MM.1S (cell line): ENCODE measurements at regions not wholly inside any gene's neighbourhood (a gene's known extent, or its start where the extent isn't known, plus 50 kb on each side); places are given as distances from the start of the nearest gene placed in this dataset.

ENCODE experiments used
- DNase-seq: peaks from one replicate; pipeline ENCODE4 v3.0.0-alpha.2; 2015
- H2AFZ ChIP-seq: fragments of 300-600 bp; sonication (generic); 2 replicates; pipeline ENCODE4 v1.6.0; 2016; ENCODE audit warnings: antibody characterized with exemption, low read length
- H3F3A ChIP-seq: fragments of 300-600 bp; sonication (generic); 2 replicates; pipeline ENCODE4 v1.6.1; 2016; ENCODE audit warnings: mild to moderate bottlenecking, antibody characterized with exemption, low read length, moderate library complexity, mixed read lengths; ENCODE audit not compliant: insufficient read depth
- H3K27ac ChIP-seq: fragments of 300-600 bp; sonication (generic); 2 replicates; pipeline ENCODE4 v1.5.1; 2016; ENCODE audit warnings: mild to moderate bottlenecking, low read length
- H3K27me3 ChIP-seq: fragments of 300-600 bp; sonication (generic); replicated peaks from 2 replicates; pipeline ENCODE4 v1.6.0; 2016; ENCODE audit warnings: low read length; ENCODE audit not compliant: insufficient read depth
- H3K36me3 ChIP-seq: fragments of 300-600 bp; sonication (generic); replicated peaks from 2 replicates; pipeline ENCODE4 v1.6.1; 2016; ENCODE audit warnings: mild to moderate bottlenecking, low read length, mixed read lengths; ENCODE audit not compliant: insufficient read depth
- H3K4me1 ChIP-seq: fragments of 300-600 bp; sonication (generic); 2 replicates; pipeline ENCODE4 v1.6.1; 2016; ENCODE audit warnings: low read length, mixed read lengths
- H3K4me2 ChIP-seq: fragments of 300-600 bp; sonication (generic); 2 replicates; pipeline ENCODE4 v1.6.0; 2016; ENCODE audit warnings: low read depth, low read length
- H3K4me3 ChIP-seq: fragments of 300-600 bp; sonication (generic); 2 replicates; pipeline ENCODE4 v1.5.1; 2016; ENCODE audit warnings: low read length, mixed read lengths
- H3K79me2 ChIP-seq: fragments of 300-600 bp; sonication (generic); 2 replicates; pipeline ENCODE4 v1.6.1; 2016; ENCODE audit warnings: mixed run types, low read length, mixed read lengths
- H3K9ac ChIP-seq: fragments of 300-600 bp; sonication (generic); 2 replicates; pipeline ENCODE4 v1.6.1; 2016; ENCODE audit warnings: low read length, mixed read lengths
- H3K9me2 ChIP-seq: fragments of 300-600 bp; sonication (generic); replicated peaks from 2 replicates; pipeline ENCODE4 v1.6.1; 2016; ENCODE audit warnings: mild to moderate bottlenecking, low read length, mixed read lengths; ENCODE audit not compliant: insufficient read depth
- H3K9me3 ChIP-seq: fragments of 300-600 bp; sonication (generic); replicated peaks from 2 replicates; pipeline ENCODE4 v1.6.1; 2016; ENCODE audit warnings: mild to moderate bottlenecking, low read length, mixed read lengths; ENCODE audit not compliant: insufficient read depth
- H4K20me1 ChIP-seq: fragments of 300-600 bp; sonication (generic); 2 replicates; pipeline ENCODE4 v1.6.1; 2016; ENCODE audit warnings: mild to moderate bottlenecking, low read length, moderate library complexity, mixed read lengths; ENCODE audit not compliant: insufficient read depth
- EZH2 ChIP-seq: fragments of 300-600 bp; sonication (generic); optimal IDR thresholded peaks from 2 replicates; pipeline ENCODE3; 2017; ENCODE audit warnings: low read depth, mild to moderate bottlenecking, antibody characterized with exemption, low read length, mixed read lengths
- EZH2phosphoT487 ChIP-seq: fragments of 300-600 bp; sonication (generic); IDR thresholded peaks from 2 replicates; pipeline ENCODE4 v1.6.1; 2018; ENCODE audit warnings: antibody characterized with exemption, low read length
- TF ChIP-seq, protein P1 (sequence below): fragments of 300-600 bp; sonication (generic); IDR thresholded peaks from 2 replicates; pipeline ENCODE4 v1.5.1; 2016; ENCODE audit warnings: antibody characterized with exemption, low read length, mixed read lengths

- Histone ChIP-seq H4K20me1 (no peaks in the 10 kb centered on the region), H3K36me3 (no peaks in the 10 kb centered on the region), H2AFZ (no peak overlapping the region), H3K4me1 (peaks cover 55% of the 10 kb centered on the region), H3K27ac (peak overlapping the region; percentile 77), H3K27me3 (no peaks in the 10 kb centered on the region), H3K9me2 (no peaks in the 10 kb centered on the region), H3F3A (peaks cover 13% of the 10 kb centered on the region), H3K9me3 (no peaks in the 10 kb centered on the region), H3K4me3 (no peak overlapping the region), H3K79me2 (no peaks in the 10 kb centered on the region), H3K4me2 (peak overlapping the region; percentile 37), H3K9ac (peak overlapping the region; percentile 36; the same call in 1 of the 2 replicates)
- TF ChIP-seq, protein P1, sequence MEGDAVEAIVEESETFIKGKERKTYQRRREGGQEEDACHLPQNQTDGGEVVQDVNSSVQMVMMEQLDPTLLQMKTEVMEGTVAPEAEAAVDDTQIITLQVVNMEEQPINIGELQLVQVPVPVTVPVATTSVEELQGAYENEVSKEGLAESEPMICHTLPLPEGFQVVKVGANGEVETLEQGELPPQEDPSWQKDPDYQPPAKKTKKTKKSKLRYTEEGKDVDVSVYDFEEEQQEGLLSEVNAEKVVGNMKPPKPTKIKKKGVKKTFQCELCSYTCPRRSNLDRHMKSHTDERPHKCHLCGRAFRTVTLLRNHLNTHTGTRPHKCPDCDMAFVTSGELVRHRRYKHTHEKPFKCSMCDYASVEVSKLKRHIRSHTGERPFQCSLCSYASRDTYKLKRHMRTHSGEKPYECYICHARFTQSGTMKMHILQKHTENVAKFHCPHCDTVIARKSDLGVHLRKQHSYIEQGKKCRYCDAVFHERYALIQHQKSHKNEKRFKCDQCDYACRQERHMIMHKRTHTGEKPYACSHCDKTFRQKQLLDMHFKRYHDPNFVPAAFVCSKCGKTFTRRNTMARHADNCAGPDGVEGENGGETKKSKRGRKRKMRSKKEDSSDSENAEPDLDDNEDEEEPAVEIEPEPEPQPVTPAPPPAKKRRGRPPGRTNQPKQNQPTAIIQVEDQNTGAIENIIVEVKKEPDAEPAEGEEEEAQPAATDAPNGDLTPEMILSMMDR, result no peak
- no peak for TF ChIP-seq EZH2
- no peak for TF ChIP-seq EZH2phosphoT487
- peak; percentile 70 for DNase-seq
Measured at GRCh38 chr14:98203421-98203820, 1068.6 kb downstream of the BCL11B start.

- no peaks in the 10 kb centered on the region for H3K27me3 ChIP-seq
- TF ChIP-seq EZH2phosphoT487, result no peak
- TF ChIP-seq, protein P1, result no peak
- TF ChIP-seq EZH2, result no peak
- H3K9me2 ChIP-seq, result no peaks in the 10 kb centered on the region
- H3K4me2 ChIP-seq, result no peak overlapping the region; the same call in 1 of the 2 replicates
- no peaks in the 10 kb centered on the region for H3K79me2 ChIP-seq
- H3K36me3 ChIP-seq, result no peaks in the 10 kb centered on the region
- peaks cover 7% of the 10 kb centered on the region for H3F3A ChIP-seq
- peak overlapping the region; percentile 33; the same call in 1 of the 2 replicates for H3K9ac ChIP-seq
- H3K27ac ChIP-seq, result peak overlapping the region; percentile 77
- H3K4me1 ChIP-seq, result peaks cover 55% of the 10 kb centered on the region
- no peaks in the 10 kb centered on the region for H4K20me1 ChIP-seq
- no peak overlapping the region for H2AFZ ChIP-seq
- no peak overlapping the region for H3K4me3 ChIP-seq
- DNase-seq, result no peak
- H3K9me3 ChIP-seq, result no peaks in the 10 kb centered on the region
Measured at GRCh38 chr14:98204139-98204538, 1067.9 kb downstream of the BCL11B start.

DNA sequence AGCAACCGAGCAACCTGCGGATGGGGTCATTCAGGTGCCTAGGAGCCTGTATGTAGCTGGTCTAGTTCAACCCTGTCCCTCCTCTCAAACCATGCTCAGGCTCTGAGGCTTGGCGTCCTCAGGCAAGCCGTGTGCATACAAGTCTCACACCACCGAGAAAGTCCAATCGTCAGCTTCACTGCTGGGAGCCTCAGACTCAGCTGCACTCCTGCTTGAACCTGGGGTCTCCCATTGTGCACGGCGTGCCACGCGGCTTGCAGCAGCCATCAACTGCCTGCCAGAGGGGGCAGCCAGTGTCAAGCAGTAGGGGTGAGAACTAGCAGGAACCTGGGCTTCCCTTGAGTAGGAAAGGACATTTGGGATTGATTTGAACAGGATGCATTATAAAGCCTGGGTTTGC, 1064.6 kb downstream of the BCL11B start:
- Histone ChIP-seq H4K20me1 (no peaks in the 10 kb centered on the region), H3K4me1 (peaks cover 47% of the 10 kb centered on the region), H3K27ac (no peak overlapping the region), H3F3A (peaks cover 5% of the 10 kb centered on the region), H3K9me2 (no peaks in the 10 kb centered on the region), H3K36me3 (no peaks in the 10 kb centered on the region), H3K4me3 (no peak overlapping the region), H3K9ac (no peak overlapping the region), H3K27me3 (no peaks in the 10 kb centered on the region), H3K79me2 (no peaks in the 10 kb centered on the region), H2AFZ (no peak overlapping the region), H3K4me2 (no peak overlapping the region), H3K9me3 (no peaks in the 10 kb centered on the region)
- TF ChIP-seq EZH2phosphoT487, result no peak
- TF ChIP-seq, protein P1, result no peak
- TF ChIP-seq EZH2, result no peak
- DNase-seq, result no peak
